ENCODE measurements at regions not wholly inside any gene's neighbourhood (a gene's known extent, or its start where the extent isn't known, plus 50 kb on each side); places are given as distances from the start of the nearest gene placed in this dataset.

- TF ChIP-seq HMGXB4 (CRISPR knock-in tag; IDR thresholded peaks at IDR 0.05; ENCODE audit: borderline replicate concordance in 1 of 2, low read depth in 1 of 2) = no peak
- no peak for TF ChIP-seq ZNF260 (CRISPR knock-in tag; IDR thresholded peaks at IDR 0.05; ENCODE audit: borderline replicate concordance, low read depth)
- TF ChIP-seq BRCA1 (CRISPR knock-in tag; IDR thresholded peaks at IDR 0.05) = no peak
Observed at GRCh38 chr1:221279146-221279545, 399.9 kb downstream of the HLX start.

Measured in HepG2 (cell line).